CD8-positive, alpha-beta memory T cell (primary cell): ENCODE measurements at regions not wholly inside any gene's neighbourhood (a gene's known extent, or its start where the extent isn't known, plus 50 kb on each side); places are given as distances from the start of the nearest gene placed in this dataset.
"Not testable (repeated sequence)": the region's sequence is repeated elsewhere in the genome, so short reads cannot be mapped to it uniquely, and the experiment has no call there.

ENCODE experiments used
- CTCF ChIA-PET: fragments of 350-600 bp; sonication (Branson Sonifier 250); formaldehyde crosslinking; loops from one replicate; lab custom pipeline; 2021; ENCODE audit warnings: antibody characterized with exemption; lab: Charles Lee
- POLR2A ChIA-PET: fragments of 350-600 bp; sonication (Branson Sonifier 250); formaldehyde crosslinking; loops from one replicate; lab custom pipeline; 2021; ENCODE audit warnings: antibody characterized with exemption; lab: Charles Lee
- DNase-seq, 5 donors: peaks; one replicate each; pipeline versions ENCODE4 v3.0.0 to v3.0.0-alpha.2; 2020 to 2022; ENCODE audit warnings: mixed read lengths in 1 of 5
- H3K27ac ChIP-seq: one replicate; pipeline ENCODE4 v1.7.0; 2013; ENCODE audit warnings: low read depth, mild to moderate bottlenecking, low read length, moderate library complexity
- H3K27me3 ChIP-seq: 2 replicates; pipeline ENCODE4 v1.7.0; 2013; ENCODE audit warnings: low read length, mild to moderate bottlenecking; ENCODE audit not compliant: insufficient read depth, poor library complexity, severe bottlenecking
- H3K36me3 ChIP-seq: 2 replicates; pipeline ENCODE4 v1.7.0; 2013; ENCODE audit warnings: mild to moderate bottlenecking, low read length, moderate library complexity; ENCODE audit not compliant: insufficient read depth
- H3K4me1 ChIP-seq: 2 replicates; pipeline ENCODE4 v1.7.0; 2013; ENCODE audit warnings: mild to moderate bottlenecking, low read length, moderate library complexity; ENCODE audit not compliant: insufficient read depth
- H3K4me3 ChIP-seq: 2 replicates; pipeline ENCODE4 v1.7.0; 2013; ENCODE audit warnings: mild to moderate bottlenecking, low read length
- H3K9me3 ChIP-seq: 2 replicates; pipeline ENCODE4 v1.7.0; 2013; ENCODE audit warnings: mild to moderate bottlenecking, low read length
- H3K27ac Mint-ChIP-seq, 8 donors: one replicate each; pipeline ENCODE4 v1.8.0; 2020 to 2021; ENCODE audit warnings: mixed read lengths in 8 of 8, mild to moderate bottlenecking in 6 of 8, inconsistent platforms in 3 of 8, moderate library complexity in 3 of 8
- H3K27me3 Mint-ChIP-seq, 2 donors: one replicate each; pipeline ENCODE4 v1.8.0; 2020 to 2021; ENCODE audit warnings: mixed read lengths in 2 of 2, mild to moderate bottlenecking in 1 of 2, moderate library complexity in 1 of 2
- H3K36me3 Mint-ChIP-seq, 3 donors: one replicate each; pipeline ENCODE4 v1.8.0; 2020 to 2021; ENCODE audit warnings: mixed read lengths in 3 of 3, inconsistent platforms in 1 of 3, mild to moderate bottlenecking in 1 of 3
- H3K4me1 Mint-ChIP-seq, 3 donors: one replicate each; pipeline ENCODE4 v1.8.0; 2020 to 2021; ENCODE audit warnings: mixed read lengths in 3 of 3, inconsistent platforms in 1 of 3, mild to moderate bottlenecking in 1 of 3
- H3K4me3 Mint-ChIP-seq, 7 donors: one replicate each; pipeline ENCODE4 v1.8.0; 2020 to 2021; ENCODE audit warnings: mixed read lengths in 7 of 7, mild to moderate bottlenecking in 6 of 7, moderate library complexity in 4 of 7, inconsistent platforms in 2 of 7
- H3K9me3 Mint-ChIP-seq, 5 donors: one replicate each; pipeline ENCODE4 v1.8.0; 2020 to 2022; ENCODE audit warnings: mixed read lengths in 5 of 5, mild to moderate bottlenecking in 3 of 5, moderate library complexity in 2 of 5, inconsistent platforms in 1 of 5

GRCh38 chr14:106675716-106676115 lies 1149.3 kb downstream of the TMEM121 start:
- POLR2A ChIA-PET, DNase-seq, H3K9me3 ChIP-seq, H3K27me3 ChIP-seq, H3K36me3 Mint-ChIP-seq, H3K4me1 ChIP-seq, H3K36me3 ChIP-seq, CTCF ChIA-PET, H3K4me3 ChIP-seq, H3K9me3 Mint-ChIP-seq, H3K4me1 Mint-ChIP-seq, H3K27ac Mint-ChIP-seq, H3K4me3 Mint-ChIP-seq, H3K27ac ChIP-seq: not testable (repeated sequence)
- H3K27me3 Mint-ChIP-seq, result peaks cover 18 to 46% of the 10 kb centered on the region in 2 donors

GRCh38 chr14:106679776-106680175 lies 1153.4 kb downstream of the TMEM121 start:
- Mint-ChIP-seq H3K9me3 (no peaks in the 10 kb centered on the region), H3K4me3 (no peak overlapping the region), H3K27ac (no peak overlapping the region), H3K27me3 (peaks cover 13 to 54% of the 10 kb centered on the region in 2 donors), H3K4me1 (peaks cover 0 to 1% (median under 1%) of the 10 kb centered on the region in 3 donors), H3K36me3 (no peaks in the 10 kb centered on the region)
- CTCF ChIA-PET, result interaction anchor here (1.0 to 1.5 kb wide), 2 partner anchors 16 to 18 kb away, joined by 3 to 4 read pairs; no protein-coding TSS in a partner anchor
- H3K9me3 ChIP-seq, result no peaks in the 10 kb centered on the region
- H3K27ac ChIP-seq, result no peak overlapping the region
- H3K4me3 ChIP-seq, result no peak overlapping the region
- POLR2A ChIA-PET, result no interaction called here
- DNase-seq, result no peak
- no peaks in the 10 kb centered on the region for H3K27me3 ChIP-seq
- H3K36me3 ChIP-seq, result no peaks in the 10 kb centered on the region
- H3K4me1 ChIP-seq, result no peaks in the 10 kb centered on the region

DNA sequence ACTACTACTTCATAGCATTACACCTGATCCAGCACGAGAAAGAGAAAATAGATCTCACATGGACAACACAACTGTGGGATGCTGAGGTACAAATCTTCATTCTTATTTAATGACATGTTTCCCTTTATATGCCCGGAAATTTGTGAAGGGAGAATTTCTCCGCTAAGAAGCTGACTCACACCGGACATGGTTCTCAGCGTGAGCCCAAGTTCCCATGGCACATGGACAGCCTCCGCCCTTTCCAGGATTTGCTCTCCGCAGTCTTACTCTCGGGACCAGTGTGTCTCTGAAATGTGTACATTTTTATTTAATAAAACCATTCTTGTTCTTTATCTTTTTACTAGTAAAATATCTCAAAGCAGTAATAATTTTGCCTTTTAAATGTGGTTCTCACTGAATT lies 1154.8 kb downstream of the TMEM121 start:
- Mint-ChIP-seq H3K4me1 (no peaks in the 10 kb centered on the region), H3K36me3 (no peaks in the 10 kb centered on the region), H3K4me3 (no peak overlapping the region), H3K9me3 (no peaks in the 10 kb centered on the region), H3K27me3 (peaks cover 17 to 67% of the 10 kb centered on the region in 2 donors), H3K27ac (no peak overlapping the region)
- Histone ChIP-seq H3K4me3 (no peak overlapping the region), H3K27ac (no peak overlapping the region), H3K27me3 (no peaks in the 10 kb centered on the region), H3K4me1 (no peaks in the 10 kb centered on the region), H3K9me3 (no peaks in the 10 kb centered on the region), H3K36me3 (no peaks in the 10 kb centered on the region)
- ChIA-PET CTCF (interaction anchor here (0.9 kb wide), 1 partner anchor 19 kb away, joined by 3 read pairs; no protein-coding TSS in a partner anchor), POLR2A (no interaction called here)
- DNase-seq, result no peak

DNA sequence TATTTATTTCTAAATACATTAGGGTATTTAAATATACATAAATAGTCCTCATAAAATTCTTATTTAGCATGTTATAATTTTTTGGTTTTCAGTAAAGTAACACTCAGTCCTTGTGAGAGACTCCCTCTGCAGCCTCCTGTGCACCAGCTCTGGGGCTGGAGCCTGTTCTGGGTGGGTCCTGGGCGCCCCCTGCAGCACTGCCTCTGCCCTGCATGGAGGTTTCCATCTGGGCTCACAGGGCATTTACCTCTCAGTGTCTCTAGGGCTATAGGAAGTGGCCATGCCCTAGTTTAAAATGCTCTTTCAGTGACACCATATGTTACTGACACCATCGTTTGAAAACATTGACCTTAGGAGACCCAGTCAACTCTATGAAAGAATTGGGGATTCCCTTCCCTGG lies 1155.2 kb downstream of the TMEM121 start:
- Mint-ChIP-seq H3K4me1 (no peaks in the 10 kb centered on the region), H3K27ac (no peak overlapping the region), H3K36me3 (no peaks in the 10 kb centered on the region), H3K27me3 (peaks cover 18 to 65% of the 10 kb centered on the region in 2 donors), H3K4me3 (no peak overlapping the region), H3K9me3 (no peaks in the 10 kb centered on the region)
- no peak for DNase-seq
- Histone ChIP-seq H3K4me3 (no peak overlapping the region), H3K27ac (no peak overlapping the region), H3K27me3 (no peaks in the 10 kb centered on the region), H3K9me3 (no peaks in the 10 kb centered on the region), H3K36me3 (no peaks in the 10 kb centered on the region), H3K4me1 (no peaks in the 10 kb centered on the region)
- ChIA-PET POLR2A (no interaction called here), CTCF (interaction anchor here (0.9 kb wide), 1 partner anchor 20 kb away, joined by 3 read pairs; no protein-coding TSS in a partner anchor)

- Histone ChIP-seq H3K4me1 (no peaks in the 10 kb centered on the region), H3K4me3 (no peak overlapping the region), H3K27me3 (no peaks in the 10 kb centered on the region), H3K36me3 (no peaks in the 10 kb centered on the region), H3K27ac (no peak overlapping the region), H3K9me3 (no peaks in the 10 kb centered on the region)
- H3K4me1 Mint-ChIP-seq, result no peaks in the 10 kb centered on the region
- ChIA-PET POLR2A (no interaction called here), CTCF (interaction anchor here (1.0 kb wide), 1 partner anchor 8 kb away, joined by 3 read pairs; no protein-coding TSS in a partner anchor)
- H3K9me3 Mint-ChIP-seq, result no peaks in the 10 kb centered on the region
- no peak overlapping the region for H3K4me3 Mint-ChIP-seq
- H3K36me3 Mint-ChIP-seq, result no peaks in the 10 kb centered on the region
- no peak for DNase-seq
- peaks cover 23 to 58% of the 10 kb centered on the region in 2 donors for H3K27me3 Mint-ChIP-seq
- no peak overlapping the region for H3K27ac Mint-ChIP-seq
These were observed 1157.2 kb downstream of the TMEM121 start for GRCh38 chr14:106683631-106684030.

- Mint-ChIP-seq H3K4me3 (no peak overlapping the region), H3K27me3 (peaks cover 17 to 41% of the 10 kb centered on the region in 2 donors), H3K36me3 (no peaks in the 10 kb centered on the region), H3K4me1 (peaks cover 3 to 8% (median 6%) of the 10 kb centered on the region in 3 donors), H3K27ac (peak overlapping the region in 1 of 8 donors; percentile 77), H3K9me3 (no peaks in the 10 kb centered on the region)
- Histone ChIP-seq H3K27ac (no peak overlapping the region), H3K4me3 (no peak overlapping the region), H3K27me3 (no peaks in the 10 kb centered on the region), H3K36me3 (no peaks in the 10 kb centered on the region), H3K4me1 (no peaks in the 10 kb centered on the region), H3K9me3 (no peaks in the 10 kb centered on the region)
- CTCF ChIA-PET, result no interaction called here
- DNase-seq, result no peak
- POLR2A ChIA-PET, result no interaction called here
These were observed 1160.2 kb downstream of the TMEM121 start for GRCh38 chr14:106686533-106686932.

DNA sequence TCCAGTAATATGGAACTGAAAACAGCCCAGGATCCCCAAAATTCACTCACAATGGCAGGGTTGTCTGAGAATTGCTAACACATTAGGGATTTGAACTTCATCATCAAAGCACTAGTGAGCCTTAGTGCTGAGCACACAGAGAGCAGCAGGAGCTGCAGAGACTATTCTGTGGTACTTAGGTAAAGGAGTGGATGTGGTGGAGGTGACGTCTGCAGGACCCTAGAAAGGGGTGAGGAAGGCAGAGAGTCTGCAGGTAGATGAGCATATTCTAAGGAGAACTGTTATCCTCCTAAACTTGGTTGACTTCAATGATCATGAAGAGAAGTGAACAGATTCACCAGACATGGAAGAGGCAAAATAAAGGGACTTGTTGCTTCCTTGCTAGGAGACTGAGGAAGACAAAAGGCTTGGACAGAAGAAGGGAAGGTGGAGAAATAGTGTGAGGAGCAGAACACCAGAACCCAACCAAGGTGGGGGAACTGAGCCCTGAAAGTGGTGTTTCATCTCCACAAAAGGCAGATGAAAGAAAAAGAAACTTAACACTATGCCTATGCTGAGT lies 1164.0 kb downstream of the TMEM121 start:
- CTCF ChIA-PET, result no interaction called here
- POLR2A ChIA-PET, result no interaction called here
- peak overlapping the region in 1 of 7 donors; percentile 5 for H3K4me3 Mint-ChIP-seq

GRCh38 chr14:106691601-106692291 lies 1165.4 kb downstream of the TMEM121 start:
- Histone ChIP-seq H3K27me3 (no peaks in the 10 kb centered on the region), H3K27ac (no peak overlapping the region), H3K36me3 (no peaks in the 10 kb centered on the region), H3K9me3 (no peaks in the 10 kb centered on the region), H3K4me1 (no peaks in the 10 kb centered on the region), H3K4me3 (no peak overlapping the region)
- H3K27ac Mint-ChIP-seq, result no peak overlapping the region
- peaks cover 7 to 14% (median 8%) of the 10 kb centered on the region in 3 donors for H3K4me1 Mint-ChIP-seq
- H3K36me3 Mint-ChIP-seq, result no peaks in the 10 kb centered on the region
- no peaks in the 10 kb centered on the region for H3K9me3 Mint-ChIP-seq
- POLR2A ChIA-PET, result no interaction called here
- CTCF ChIA-PET, result interaction anchor here (1.4 kb wide), 1 partner anchor 9 kb away, joined by 3 read pairs; no protein-coding TSS in a partner anchor
- H3K4me3 Mint-ChIP-seq, result no peak overlapping the region
- H3K27me3 Mint-ChIP-seq, result peaks cover 4 to 7% of the 10 kb centered on the region in 2 donors
- peak; percentile 40 to 60 (median 45) for DNase-seq

More for the DNA sequence above, 1164.0 kb downstream of the TMEM121 start:
- Histone ChIP-seq H3K9me3 (no peaks in the 10 kb centered on the region), H3K4me1 (no peaks in the 10 kb centered on the region), H3K27me3 (no peaks in the 10 kb centered on the region), H3K36me3 (no peaks in the 10 kb centered on the region), H3K27ac (no peak overlapping the region), H3K4me3 (no peak overlapping the region)
- DNase-seq, result no peak
- H3K4me1 Mint-ChIP-seq, result peaks cover 7 to 13% (median 8%) of the 10 kb centered on the region in 3 donors
- peak overlapping the region in 1 of 8 donors; percentile 0 for H3K27ac Mint-ChIP-seq
- no peaks in the 10 kb centered on the region for H3K36me3 Mint-ChIP-seq
- no peaks in the 10 kb centered on the region for H3K9me3 Mint-ChIP-seq
- peaks cover 10 to 11% of the 10 kb centered on the region in 2 donors for H3K27me3 Mint-ChIP-seq
